ENCODE measurements at regions not wholly inside any gene's neighbourhood (a gene's known extent, or its start where the extent isn't known, plus 50 kb on each side); places are given as distances from the start of the nearest gene placed in this dataset.

GRCh38 chrX:42450228-42450627 is 327.7 kb downstream of the PPP1R2C start:
- no peak for TF ChIP-seq CTCF (IDR thresholded peaks at IDR 0.05; ENCODE audit: insufficient read depth, low read length, poor library complexity, severe bottlenecking)
- no peak for TF ChIP-seq EZH2phosphoT487 (conservative IDR thresholded peaks at IDR 0.05; ENCODE audit: low read length)

Measured in SU-DHL-6 (cell line).